HG03175 (cell line): ENCODE measurements at regions not wholly inside any gene's neighbourhood (a gene's known extent, or its start where the extent isn't known, plus 50 kb on each side); places are given as distances from the start of the nearest gene placed in this dataset.
A peak's percentile ranks its signal among the peaks of the same experiment; 100 is the strongest.

Experiments
- ATAC-seq: cut with Tn5 transposase; IDR thresholded peaks from one replicate; pipeline ENCODE4 v1.9.1; 2021; ENCODE audit warnings: mild to moderate bottlenecking, moderate library complexity; ENCODE audit not compliant: unreplicated experiment

DNA sequence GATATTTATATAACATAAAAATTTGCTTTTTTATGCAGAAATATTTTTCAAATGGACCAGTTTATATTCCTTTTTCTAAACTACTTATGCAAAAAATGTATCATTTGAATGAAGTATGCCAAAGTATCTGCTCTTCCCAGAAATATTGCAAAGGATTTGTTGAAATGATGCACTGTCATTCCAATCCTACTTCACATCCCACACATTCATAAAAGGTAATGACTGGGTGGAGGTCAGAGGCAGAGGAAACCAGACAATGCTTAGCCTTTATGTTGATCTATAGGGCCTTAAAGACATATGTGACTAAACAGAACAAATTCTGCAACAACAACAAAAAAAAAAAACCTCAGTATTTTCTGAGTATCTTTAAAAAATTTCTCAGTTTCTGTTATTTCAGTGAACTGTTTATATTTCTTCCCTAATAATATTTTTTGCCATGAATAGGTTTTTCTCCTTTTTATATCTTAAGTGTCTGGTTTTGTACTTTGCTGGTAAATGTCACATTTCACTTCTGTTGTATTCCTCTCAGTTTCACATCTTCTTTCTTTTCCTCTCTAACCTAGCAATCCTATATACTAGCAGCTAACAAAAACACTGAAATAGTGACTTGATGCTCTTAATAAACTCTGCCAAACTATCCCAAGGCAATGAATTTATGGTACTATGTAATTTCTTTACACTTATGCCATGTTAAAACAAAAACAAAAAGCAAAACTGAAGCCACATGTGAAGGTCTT is 374.1 kb downstream of the BCKDHB start:
- no peak for ATAC-seq

DNA sequence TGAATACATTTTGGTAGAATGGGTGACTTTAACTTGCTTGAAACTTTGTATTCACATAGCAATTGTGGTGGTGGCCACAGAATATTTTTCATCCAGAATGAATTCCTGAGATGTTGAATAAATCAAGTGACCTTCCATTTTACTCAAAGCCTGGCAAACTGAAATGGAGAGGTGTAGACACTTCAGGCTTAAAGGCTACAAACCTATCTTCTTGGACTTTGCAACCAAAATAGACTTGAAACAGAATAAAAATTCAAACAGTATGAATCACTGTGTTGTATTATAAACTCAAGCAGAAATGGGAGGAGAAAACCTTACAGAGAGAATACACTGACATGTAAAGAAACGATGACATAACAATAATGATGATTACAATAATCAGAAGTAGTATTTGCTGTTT is 371.6 kb downstream of the BCKDHB start:
- no peak for ATAC-seq

GRCh38 chr6:80477591-80477990 is 371.1 kb downstream of the BCKDHB start:
- no peak for ATAC-seq

- no peak for ATAC-seq
Observed at GRCh38 chr6:80472271-80472670, 365.8 kb downstream of the BCKDHB start.

GRCh38 chr6:80469977-80470376 is 363.5 kb downstream of the BCKDHB start:
- ATAC-seq: no peak

- no peak for ATAC-seq
Observed at GRCh38 chr6:80468398-80468797, 361.9 kb downstream of the BCKDHB start.

DNA sequence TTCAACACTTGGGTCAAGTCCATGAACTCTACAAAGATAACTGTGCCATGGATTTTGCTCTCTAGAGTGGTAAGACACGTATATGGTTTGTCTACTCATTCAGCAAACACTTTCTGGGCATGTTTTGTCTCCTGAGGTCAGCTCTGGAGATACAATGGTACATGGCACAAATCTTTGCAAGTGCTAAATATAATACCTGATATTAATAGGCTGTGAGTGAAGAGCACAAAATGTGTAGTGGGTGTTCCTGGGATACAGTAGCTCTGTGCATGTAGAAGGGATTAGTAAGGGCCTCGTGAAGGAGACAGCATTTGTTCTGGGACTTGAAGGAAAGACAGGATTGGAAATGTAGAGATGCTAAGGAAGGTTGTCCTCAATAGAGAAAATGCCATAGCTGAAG is 360.9 kb downstream of the BCKDHB start:
- ATAC-seq: no peak

- no peak for ATAC-seq
Observed at GRCh38 chr6:80466981-80467380, 360.5 kb downstream of the BCKDHB start.

DNA sequence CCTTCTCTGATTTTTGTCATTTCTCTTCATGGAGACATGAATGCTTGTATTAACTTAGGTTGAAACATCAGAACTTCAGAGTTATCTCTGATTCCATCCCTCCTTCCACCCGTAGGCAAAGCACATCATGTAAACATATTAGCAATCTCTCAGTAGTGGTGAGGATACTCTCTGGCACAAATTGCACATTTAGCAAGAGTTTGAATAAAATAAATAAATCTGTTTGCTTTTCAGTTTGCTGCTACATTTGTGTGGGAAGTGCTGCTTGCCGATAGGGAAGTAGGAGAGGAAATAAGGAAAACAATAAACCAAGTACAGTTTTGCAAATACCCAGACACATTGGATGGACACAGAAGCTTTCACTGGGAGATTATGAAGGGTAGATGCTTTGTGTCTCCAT is 359.0 kb downstream of the BCKDHB start:
- ATAC-seq: no peak

DNA sequence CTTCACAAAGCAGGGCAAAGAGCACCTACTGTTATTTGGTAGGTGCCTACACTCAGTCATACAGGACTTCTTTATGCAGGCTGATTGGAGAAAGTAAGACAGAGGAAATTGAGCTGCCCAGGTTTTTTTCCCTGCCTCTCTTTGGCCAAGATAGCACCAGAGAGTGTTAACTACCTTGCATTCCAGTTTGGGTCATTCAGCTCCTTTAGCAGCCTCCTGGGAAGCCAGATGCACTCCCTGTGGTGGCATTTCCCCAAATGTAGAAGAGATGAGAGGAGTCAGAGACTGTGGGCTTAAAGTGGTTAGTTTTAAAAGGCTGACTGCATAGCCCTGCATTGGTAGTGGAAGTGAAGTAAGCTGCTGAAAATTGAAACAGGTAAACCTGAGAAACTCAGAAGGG is 358.4 kb downstream of the BCKDHB start:
- no peak for ATAC-seq

DNA sequence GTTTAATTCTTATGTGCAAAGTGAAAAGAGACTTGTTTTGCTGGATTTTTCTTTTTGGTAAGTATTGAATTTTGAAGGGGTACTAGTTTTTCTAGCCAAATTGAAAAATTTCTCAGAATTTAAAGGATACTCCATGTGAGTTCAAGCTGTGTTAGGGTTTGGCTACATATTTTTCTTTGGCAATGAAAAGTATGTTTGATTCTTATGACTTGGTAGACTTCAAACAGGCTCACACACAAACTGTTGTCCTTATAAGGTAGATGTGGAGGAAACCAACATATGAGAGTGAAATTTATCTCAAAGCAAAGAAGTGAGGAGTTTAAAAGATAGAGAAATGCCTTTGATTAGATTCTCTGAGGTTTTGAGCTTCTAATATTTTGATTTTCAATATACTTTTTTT is 356.7 kb downstream of the BCKDHB start:
- ATAC-seq: no peak

DNA sequence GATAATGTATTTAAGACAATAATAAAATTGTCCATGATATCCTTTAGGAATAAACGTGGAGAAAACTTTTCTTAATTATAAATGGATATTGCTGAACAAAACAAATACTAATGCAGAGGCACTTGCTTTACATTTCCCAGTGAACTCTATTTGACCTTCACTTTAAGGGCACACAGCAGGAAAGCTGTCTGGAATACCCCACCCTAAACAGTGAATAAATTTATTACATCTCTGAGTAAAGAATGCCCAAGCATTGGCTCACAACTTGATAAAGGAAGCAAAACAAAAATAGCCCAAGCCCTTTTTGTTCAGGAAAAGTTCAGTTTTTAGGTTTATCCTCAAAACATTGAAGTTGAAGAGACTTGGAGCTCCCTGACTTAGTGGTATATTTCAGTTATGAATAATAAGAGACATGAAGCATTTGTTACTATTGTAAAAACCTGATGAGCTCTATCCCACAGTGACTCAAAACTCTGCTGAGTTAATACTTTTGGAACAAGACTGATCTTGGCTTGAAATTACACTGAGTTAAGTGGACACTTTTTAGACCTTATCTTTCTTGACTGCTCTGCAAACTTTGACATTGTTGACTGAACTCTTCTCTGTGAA is 353.9 kb downstream of the BCKDHB start:
- no peak for ATAC-seq

- ATAC-seq: no peak
Observed at GRCh38 chr6:80457439-80457933, 351.0 kb downstream of the BCKDHB start.

DNA sequence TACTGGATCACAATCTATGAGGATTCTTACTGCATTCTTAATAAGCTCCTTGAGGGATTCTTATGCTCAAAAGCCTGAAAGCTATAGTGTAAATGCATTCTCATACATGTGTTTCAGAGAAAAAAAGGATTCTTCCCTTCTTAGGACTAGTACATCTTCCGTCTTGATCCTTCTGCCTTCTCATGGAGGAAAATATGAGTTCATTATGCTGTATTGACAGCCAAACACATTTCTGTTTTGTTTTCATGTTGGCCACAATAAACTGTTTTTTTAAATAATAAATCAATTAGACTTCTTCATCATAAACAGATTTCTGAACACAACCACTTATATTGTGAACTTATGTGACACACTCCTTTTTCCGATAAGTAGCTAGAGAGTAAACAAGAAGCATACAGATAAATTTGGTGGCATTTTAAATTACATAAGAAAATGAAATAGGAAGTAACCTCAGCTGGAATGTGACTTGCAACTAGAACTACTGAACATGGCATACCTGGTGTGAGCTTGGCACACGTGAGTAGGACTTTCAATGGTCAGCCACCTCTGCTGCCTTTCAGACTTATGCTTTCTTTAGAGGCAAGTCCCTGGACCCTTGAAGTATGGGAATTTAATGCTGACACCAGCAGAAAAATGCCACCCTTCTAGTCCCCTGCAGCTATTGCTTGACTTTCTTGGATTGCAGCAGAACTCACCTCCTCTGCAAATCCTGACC is 350.4 kb downstream of the BCKDHB start:
- ATAC-seq: no peak

GRCh38 chr6:80454661-80455365 is 348.3 kb downstream of the BCKDHB start:
- no peak for ATAC-seq

- peak; percentile 69 for ATAC-seq
Observed at GRCh38 chr6:80454197-80454596, 347.7 kb downstream of the BCKDHB start.

GRCh38 chr6:80449726-80450125 is 343.3 kb downstream of the BCKDHB start:
- ATAC-seq: no peak

DNA sequence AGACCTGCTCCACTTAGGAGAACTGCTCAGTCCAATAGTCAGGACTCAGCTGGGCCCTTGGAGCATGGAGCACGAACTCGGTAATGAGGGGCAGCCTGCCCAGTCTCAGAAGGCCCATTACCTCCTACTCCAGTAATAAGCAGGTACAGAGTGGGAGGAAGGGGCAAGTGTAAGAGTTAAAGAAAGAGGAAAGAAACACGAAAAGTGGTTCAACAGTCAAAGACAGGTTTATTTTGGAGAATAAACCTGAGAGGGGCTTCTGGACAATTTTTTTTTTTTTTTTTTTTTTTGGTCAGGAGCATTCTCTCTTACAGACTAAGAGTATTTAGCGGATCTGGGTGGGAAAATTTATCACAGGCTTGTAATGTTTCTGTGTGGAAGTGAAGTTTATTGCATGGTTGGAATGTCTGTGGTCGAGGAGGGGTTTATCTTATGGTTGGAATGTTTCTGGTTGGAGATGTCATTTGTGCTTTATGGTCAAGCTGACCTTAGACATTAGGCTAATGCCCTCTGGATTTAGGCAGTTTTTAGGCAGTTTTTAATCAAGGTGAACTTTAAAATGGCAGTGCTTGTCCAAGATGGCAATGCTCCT is 340.1 kb downstream of the BCKDHB start:
- ATAC-seq: no peak

GRCh38 chr6:80445751-80446150 is 339.3 kb downstream of the BCKDHB start:
- no peak for ATAC-seq

- ATAC-seq: no peak
Observed at GRCh38 chr6:80442366-80442765, 335.9 kb downstream of the BCKDHB start.

GRCh38 chr6:80441131-80441530 is 334.7 kb downstream of the BCKDHB start:
- no peak for ATAC-seq
